Skeletal muscle cell (primary cell): ENCODE measurements at regions not wholly inside any gene's neighbourhood (a gene's known extent, or its start where the extent isn't known, plus 50 kb on each side); places are given as distances from the start of the nearest gene placed in this dataset.

Experiments used
- DNase-seq: peaks from one replicate; pipeline ENCODE4 v3.0.0-alpha.2; 2010; ENCODE audit warnings: low read depth
- H3K4me3 ChIP-seq: 2 replicates; pipeline ENCODE4 v1.5.1; 2011; ENCODE audit warnings: low read depth, mild to moderate bottlenecking, control low read depth, low read length, moderate library complexity

GRCh38 chr15:39195961-39196486 is 384.9 kb upstream of the THBS1 start:
- H3K4me3 ChIP-seq: no peak overlapping the region
- DNase-seq: peak; percentile 60

GRCh38 chr15:39198044-39199000 is 382.6 kb upstream of the THBS1 start:
- no peak for DNase-seq
- H3K4me3 ChIP-seq: no peak overlapping the region

- H3K4me3 ChIP-seq: no peak overlapping the region
- DNase-seq: no peak
These were observed 381.8 kb upstream of the THBS1 start for GRCh38 chr15:39199076-39199475.

GRCh38 chr15:39200586-39200985 is 380.3 kb upstream of the THBS1 start:
- DNase-seq: no peak

GRCh38 chr15:39202641-39203040 is 378.2 kb upstream of the THBS1 start:
- no peak overlapping the region for H3K4me3 ChIP-seq
- DNase-seq: peak; percentile 39

More at GRCh38 chr15:39200586-39200985, 380.3 kb upstream of the THBS1 start:
- no peak overlapping the region for H3K4me3 ChIP-seq

GRCh38 chr15:39204031-39204430 is 376.8 kb upstream of the THBS1 start:
- no peak overlapping the region for H3K4me3 ChIP-seq
- DNase-seq: no peak

GRCh38 chr15:39205081-39205480 is 375.8 kb upstream of the THBS1 start:
- DNase-seq: no peak
- H3K4me3 ChIP-seq: no peak overlapping the region

GRCh38 chr15:39205506-39206371 is 375.1 kb upstream of the THBS1 start:
- no peak for DNase-seq
- no peak overlapping the region for H3K4me3 ChIP-seq

GRCh38 chr15:39207532-39208115 is 373.3 kb upstream of the THBS1 start:
- H3K4me3 ChIP-seq: no peak overlapping the region
- no peak for DNase-seq

GRCh38 chr15:39208187-39208586 is 372.7 kb upstream of the THBS1 start:
- H3K4me3 ChIP-seq: no peak overlapping the region
- DNase-seq: no peak

GRCh38 chr15:39209548-39210211 is 371.2 kb upstream of the THBS1 start:
- H3K4me3 ChIP-seq: no peak overlapping the region
- no peak for DNase-seq

GRCh38 chr15:39211108-39211979 is 369.5 kb upstream of the THBS1 start:
- DNase-seq: no peak
- no peak overlapping the region for H3K4me3 ChIP-seq

- no peak overlapping the region for H3K4me3 ChIP-seq
- peak; percentile 90 for DNase-seq
These were observed 367.5 kb upstream of the THBS1 start for GRCh38 chr15:39213385-39213840.

- no peak overlapping the region for H3K4me3 ChIP-seq
- no peak for DNase-seq
These were observed 365.9 kb upstream of the THBS1 start for GRCh38 chr15:39215015-39215414.

GRCh38 chr15:39216816-39217215 is 364.1 kb upstream of the THBS1 start:
- H3K4me3 ChIP-seq: no peak overlapping the region
- no peak for DNase-seq

- no peak for DNase-seq
- H3K4me3 ChIP-seq: no peak overlapping the region
These were observed 361.3 kb upstream of the THBS1 start for GRCh38 chr15:39219608-39220007.

- no peak overlapping the region for H3K4me3 ChIP-seq
- DNase-seq: no peak
These were observed 354.5 kb upstream of the THBS1 start for GRCh38 chr15:39226169-39226937.
